ENCODE measurements at regions not wholly inside any gene's neighbourhood (a gene's known extent, or its start where the extent isn't known, plus 50 kb on each side); places are given as distances from the start of the nearest gene placed in this dataset.

DNA sequence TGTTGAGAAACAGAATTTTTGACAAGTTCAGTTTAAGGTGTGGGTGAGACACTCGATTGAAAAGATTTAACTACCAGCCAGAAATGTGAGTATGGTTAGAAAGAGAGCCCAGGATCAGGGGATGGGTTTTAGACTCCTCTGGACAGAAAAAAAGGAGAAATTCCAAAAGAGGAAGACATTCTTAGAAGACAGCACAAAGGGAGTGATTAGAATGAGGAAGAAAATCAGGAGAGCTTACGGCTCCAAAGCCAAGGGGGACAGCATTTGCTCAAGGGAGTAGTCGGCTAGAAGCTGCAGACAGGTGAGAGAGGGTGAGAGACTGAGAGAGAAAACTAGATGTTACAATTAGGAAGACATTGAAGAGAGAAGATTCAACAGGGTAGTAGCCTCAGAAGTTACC, 166.1 kb downstream of the ADAMTS15 start:
- DNase-seq (ENCODE audit: low read depth) = no peak

GRCh38 chr11:130615561-130615960, 167.1 kb downstream of the ADAMTS15 start:
- no peak for DNase-seq (ENCODE audit: low read depth)

DNA sequence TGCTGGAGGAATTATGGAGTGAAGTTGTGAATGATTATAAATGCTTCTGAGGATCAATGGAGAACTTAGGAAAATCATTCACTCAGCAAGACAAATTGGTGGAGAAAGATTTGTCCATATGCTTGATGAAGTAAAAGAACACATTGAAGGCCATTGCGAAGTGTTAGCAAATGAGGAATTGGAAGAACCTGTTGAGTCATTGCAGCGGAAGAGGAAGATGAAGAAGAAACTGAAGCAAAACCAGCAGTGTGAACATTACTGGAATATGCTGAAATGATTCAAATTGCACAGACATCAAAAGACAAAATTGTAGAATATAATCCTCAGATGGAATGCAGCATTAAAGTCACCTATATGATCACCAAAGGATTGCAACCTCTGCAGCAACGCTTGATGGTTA, 168.1 kb downstream of the ADAMTS15 start:
- DNase-seq (ENCODE audit: low read depth) = no peak

- no peak for DNase-seq (ENCODE audit: low read depth)
Measured at GRCh38 chr11:130617001-130617400, 168.6 kb downstream of the ADAMTS15 start.

GRCh38 chr11:130620548-130620947, 172.1 kb downstream of the ADAMTS15 start:
- no peak for DNase-seq (ENCODE audit: low read depth)

- no peak for DNase-seq (ENCODE audit: low read depth)
Measured at GRCh38 chr11:130622141-130622542, 173.7 kb downstream of the ADAMTS15 start.

DNA sequence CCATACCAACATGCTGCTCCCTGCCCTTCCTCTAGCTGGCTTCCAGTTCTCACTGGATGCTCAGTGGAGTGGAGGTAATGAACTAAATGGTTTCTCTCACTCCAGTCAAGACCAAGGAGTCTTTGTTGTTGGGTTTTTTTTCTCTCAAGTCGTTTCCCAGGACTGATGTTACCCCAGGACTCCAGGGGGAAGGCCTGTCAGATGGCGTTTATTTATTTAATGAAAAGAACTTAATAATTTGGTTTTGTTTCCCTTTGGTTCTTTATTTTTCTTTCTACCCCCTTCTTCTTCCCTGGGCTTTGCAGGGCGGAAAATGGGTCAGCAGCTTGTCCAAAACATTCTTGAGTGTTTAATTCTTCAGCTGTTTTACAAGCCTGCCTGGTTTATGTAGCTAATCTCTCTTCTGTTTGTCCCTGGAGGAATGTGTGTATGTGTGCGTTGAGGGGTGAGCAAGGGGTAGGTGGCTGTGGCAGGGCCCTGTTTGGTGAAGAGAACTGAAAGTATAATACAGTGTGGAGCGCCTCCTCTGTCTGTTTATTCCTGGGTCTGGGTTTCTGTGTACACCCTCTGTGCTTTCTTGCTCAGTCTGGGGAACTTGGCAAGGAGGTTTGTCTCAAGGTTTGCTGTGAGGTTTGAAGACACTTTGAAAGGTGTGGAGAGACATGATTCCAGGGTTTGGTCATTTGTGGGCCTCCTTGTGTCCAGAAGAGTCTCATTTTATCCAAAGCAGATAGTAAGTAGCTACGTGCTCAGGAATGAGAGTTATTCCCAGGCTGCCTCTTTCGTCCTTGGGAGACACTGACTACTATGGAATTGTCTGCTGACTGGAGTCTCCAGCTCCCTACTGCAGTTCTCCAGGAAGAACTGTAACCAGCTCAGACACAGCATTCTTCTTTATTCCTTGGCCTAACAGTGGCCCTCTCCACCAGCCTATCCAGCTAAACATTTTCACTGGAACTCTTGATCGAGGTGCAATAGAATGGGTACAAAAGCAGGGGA, 175.5 kb downstream of the ADAMTS15 start:
- no peak for DNase-seq (ENCODE audit: low read depth)

- no peak for DNase-seq (ENCODE audit: low read depth)
Measured at GRCh38 chr11:130624971-130625544, 176.6 kb downstream of the ADAMTS15 start.

DNA sequence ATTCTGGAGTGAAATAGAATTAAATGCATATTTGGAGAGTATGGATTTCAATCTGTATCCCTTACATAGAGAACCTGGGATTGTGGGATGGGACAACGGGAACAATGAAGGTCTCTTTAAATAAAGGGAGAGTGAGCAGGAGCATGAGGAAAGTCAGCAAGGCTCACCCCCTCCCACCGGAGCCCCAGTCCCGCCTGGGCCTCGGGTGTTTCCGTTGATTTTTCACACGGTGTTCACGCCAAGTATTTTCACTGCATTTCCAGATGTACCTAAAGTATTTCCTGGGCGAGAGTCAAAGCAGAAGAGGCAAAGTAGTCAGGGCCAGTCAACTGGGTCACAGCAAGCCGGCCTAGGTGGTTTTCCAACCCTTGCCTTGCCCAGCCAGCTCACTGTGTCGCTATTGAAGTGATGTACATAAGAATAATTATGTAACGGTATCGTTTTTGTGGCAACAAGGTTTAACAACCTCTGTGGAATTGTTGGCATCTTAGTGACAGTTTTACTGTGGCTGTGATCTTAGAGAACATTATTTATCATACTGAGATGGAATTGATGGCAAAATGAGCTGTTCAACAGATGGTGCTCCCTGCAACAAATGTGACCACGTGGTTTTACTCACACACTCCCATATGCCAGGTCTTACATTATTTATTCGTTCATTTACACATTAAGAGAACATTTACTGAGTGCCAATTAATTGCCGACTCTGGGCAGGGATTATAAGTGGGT, 177.3 kb downstream of the ADAMTS15 start:
- DNase-seq (ENCODE audit: low read depth) = no peak

- DNase-seq (ENCODE audit: low read depth) = no peak
Measured at GRCh38 chr11:130629039-130629438, 180.6 kb downstream of the ADAMTS15 start.

DNA sequence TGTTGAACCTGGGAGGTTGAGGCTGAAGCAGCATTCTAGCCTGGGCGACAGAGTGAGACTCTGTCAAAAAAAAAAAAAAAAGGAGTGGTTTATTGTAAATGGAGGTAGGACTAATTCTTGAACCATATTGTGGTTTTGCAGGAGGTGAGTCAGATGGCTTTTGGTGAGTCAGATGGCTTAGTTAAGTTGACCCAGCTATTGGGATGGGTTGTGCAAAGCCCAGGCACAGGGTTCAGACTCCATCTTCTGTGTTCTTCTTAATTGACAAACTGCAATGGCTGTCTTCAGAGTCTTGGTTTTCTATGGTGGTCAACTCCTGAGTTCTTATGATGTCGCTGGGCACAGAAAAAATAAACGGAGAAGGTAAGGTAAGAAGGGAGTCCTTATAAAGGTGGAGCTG, 182.7 kb downstream of the ADAMTS15 start:
- peak; percentile 59 for DNase-seq (ENCODE audit: low read depth)

- no peak for DNase-seq (ENCODE audit: low read depth)
Measured at GRCh38 chr11:130633466-130633865, 185.0 kb downstream of the ADAMTS15 start.

GRCh38 chr11:130634186-130634585, 185.7 kb downstream of the ADAMTS15 start:
- DNase-seq (ENCODE audit: low read depth) = no peak

GRCh38 chr11:130634961-130635473, 186.6 kb downstream of the ADAMTS15 start:
- peak; percentile 60 for DNase-seq (ENCODE audit: low read depth)

GRCh38 chr11:130635937-130636630, 187.6 kb downstream of the ADAMTS15 start:
- DNase-seq (ENCODE audit: low read depth) = no peak

- DNase-seq (ENCODE audit: low read depth) = peak; percentile 32
Measured at GRCh38 chr11:130636722-130637464, 188.4 kb downstream of the ADAMTS15 start.

DNA sequence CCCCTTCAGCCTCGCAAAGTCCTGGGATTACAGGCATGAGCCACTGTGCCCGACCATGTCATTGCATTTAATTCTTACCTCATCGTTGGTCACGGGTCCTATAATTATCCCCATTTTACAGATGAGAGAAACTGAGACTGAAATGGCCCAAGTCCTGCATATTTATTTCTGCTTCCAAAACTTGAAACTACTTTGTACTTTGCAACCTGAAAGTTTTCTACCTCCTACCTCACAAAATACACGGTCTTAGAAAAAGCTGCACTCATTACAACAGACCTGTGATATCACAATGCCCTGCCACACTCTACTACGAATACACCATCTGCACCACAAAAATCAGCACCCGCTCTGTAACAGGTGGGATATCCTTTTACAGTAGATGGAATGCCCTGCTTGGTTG, 189.1 kb downstream of the ADAMTS15 start:
- no peak for DNase-seq (ENCODE audit: low read depth)

GRCh38 chr11:130638033-130638432, 189.6 kb downstream of the ADAMTS15 start:
- DNase-seq (ENCODE audit: low read depth) = no peak

DNA sequence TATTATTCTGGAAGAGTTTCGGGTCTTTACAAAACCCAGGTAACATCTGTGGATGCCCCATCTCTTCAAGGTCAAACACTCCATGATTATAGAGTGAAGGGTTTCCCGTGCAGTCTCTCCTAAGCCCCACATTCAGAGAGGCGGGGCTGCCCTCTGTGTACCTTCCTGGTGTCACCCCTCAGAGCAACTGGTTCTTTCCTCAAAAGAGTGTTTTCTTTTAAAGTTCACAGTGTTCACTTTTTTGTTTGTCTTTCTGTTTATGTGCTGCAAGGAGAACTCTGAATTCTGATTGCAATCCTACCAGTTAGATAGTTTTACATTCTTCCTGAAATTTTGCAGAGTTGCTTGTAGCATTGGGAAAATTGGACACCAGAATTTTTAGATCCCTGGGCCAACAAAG, 190.2 kb downstream of the ADAMTS15 start:
- no peak for DNase-seq (ENCODE audit: low read depth)

- DNase-seq (ENCODE audit: low read depth) = no peak
Measured at GRCh38 chr11:130639369-130639768, 190.9 kb downstream of the ADAMTS15 start.

- no peak for DNase-seq (ENCODE audit: low read depth)
Measured at GRCh38 chr11:130640526-130640925, 192.1 kb downstream of the ADAMTS15 start.
